Suprapubic skin (tissue), 4 donors: ENCODE measurements at regions not wholly inside any gene's neighbourhood (a gene's known extent, or its start where the extent isn't known, plus 50 kb on each side); places are given as distances from the start of the nearest gene placed in this dataset.

Source experiments
- DNase-seq, 2 donors: peaks; one replicate each; pipeline ENCODE4 v3.0.0-alpha.2; 2019; ENCODE audit warnings: low spot score in 2 of 2
- H3K27ac ChIP-seq: fragments of 200-600 bp; sonication (generic); one replicate; pipeline ENCODE4 v1.5.1; 2019
- H3K27me3 ChIP-seq: fragments of 200-600 bp; sonication (generic); one replicate; pipeline ENCODE4 v1.5.1; 2019
- H3K36me3 ChIP-seq: fragments of 200-600 bp; sonication (generic); one replicate; pipeline ENCODE4 v1.5.1; 2019
- H3K4me1 ChIP-seq: fragments of 200-600 bp; sonication (generic); one replicate; pipeline ENCODE4 v1.5.1; 2019
- H3K4me3 ChIP-seq: fragments of 200-600 bp; sonication (generic); one replicate; pipeline ENCODE4 v1.5.1; 2019; ENCODE audit warnings: mild to moderate bottlenecking
- H3K9me3 ChIP-seq: fragments of 200-600 bp; sonication (generic); one replicate; pipeline ENCODE4 v1.5.1; 2019
- EP300 ChIP-seq: sonication (generic); formaldehyde crosslinking; IDR thresholded peaks from one replicate; pipeline ENCODE4 v1.6.1; 2017; ENCODE audit warnings: antibody characterized with exemption
- POLR2A ChIP-seq, 2 donors: fragments of 450-650 bp; IDR thresholded peaks; one replicate each; pipeline ENCODE4 v1.6.1; 2017; ENCODE audit warnings: antibody characterized with exemption in 2 of 2, mild to moderate bottlenecking in 2 of 2, moderate library complexity in 2 of 2
- POLR2AphosphoS5 ChIP-seq, 3 donors: sonication (generic); formaldehyde crosslinking; IDR thresholded peaks; one replicate each; pipeline ENCODE4 v1.6.1; 2017; ENCODE audit warnings: antibody characterized with exemption in 3 of 3
- WGBS: methylation state at CpG from one replicate; pipeline ENCODE4 v1.1.5; 2018; 5-methylcytosine and 5-hydroxymethylcytosine counted together
- TF ChIP-seq, protein P1 (sequence below), 2 donors: fragments of 200-600 bp in 1 of 2; fragments of 450-650 bp in 1 of 2; sonication (generic) in 1 of 2; IDR thresholded peaks; one replicate each; pipeline ENCODE4 v1.5.1; 2016 to 2019; ENCODE audit warnings: antibody characterized with exemption in 2 of 2, mild to moderate bottlenecking in 1 of 2, moderate library complexity in 1 of 2

DNA sequence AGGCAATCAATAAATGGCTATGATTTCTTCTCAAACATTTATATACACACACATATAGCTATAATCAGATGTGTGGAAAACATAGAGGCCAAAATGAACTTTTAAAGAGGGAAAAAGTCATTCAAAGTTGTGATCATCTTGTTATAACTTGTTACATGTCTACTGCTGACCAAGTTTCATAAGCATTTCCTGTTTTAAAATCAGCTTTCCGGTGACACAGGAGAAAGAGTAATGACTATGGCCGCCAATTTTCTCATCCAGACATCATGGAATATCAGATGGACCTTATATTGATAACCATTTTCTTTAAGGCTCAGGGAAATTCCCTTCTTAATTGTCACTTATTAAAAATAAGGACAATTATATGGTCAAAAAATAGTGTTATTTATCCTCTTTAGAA lies 71.7 kb upstream of the AGTR1 start:
- DNase-seq = no peak
- 87% methylated on average over 2 of the region's 2 CpGs for WGBS

DNA sequence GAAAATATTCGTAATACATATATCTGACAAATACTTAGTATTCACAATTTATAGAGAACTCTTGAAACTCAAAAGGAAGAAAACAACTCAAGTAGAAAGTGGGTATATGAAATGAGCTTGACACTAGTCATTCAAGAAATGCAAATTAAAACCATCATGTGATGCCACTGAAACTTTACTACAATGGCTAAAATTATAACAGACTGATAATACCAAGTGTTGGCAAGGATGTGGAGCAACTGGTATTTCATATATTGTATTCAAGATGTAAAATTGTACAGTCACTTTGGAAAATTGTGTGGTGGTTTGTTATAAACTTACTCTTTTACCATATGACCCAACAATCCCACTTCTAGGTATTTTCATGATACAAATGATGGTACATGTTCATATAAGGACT lies 68.7 kb upstream of the AGTR1 start:
- Histone ChIP-seq H3K4me1 (no peaks in the 10 kb centered on the region), H3K27ac (no peak overlapping the region), H3K4me3 (no peak overlapping the region), H3K36me3 (no peaks in the 10 kb centered on the region), H3K9me3 (no peaks in the 10 kb centered on the region), H3K27me3 (no peaks in the 10 kb centered on the region)
- WGBS = 86% methylated on average over 1 of the region's 1 CpG
- TF ChIP-seq, protein P1, sequence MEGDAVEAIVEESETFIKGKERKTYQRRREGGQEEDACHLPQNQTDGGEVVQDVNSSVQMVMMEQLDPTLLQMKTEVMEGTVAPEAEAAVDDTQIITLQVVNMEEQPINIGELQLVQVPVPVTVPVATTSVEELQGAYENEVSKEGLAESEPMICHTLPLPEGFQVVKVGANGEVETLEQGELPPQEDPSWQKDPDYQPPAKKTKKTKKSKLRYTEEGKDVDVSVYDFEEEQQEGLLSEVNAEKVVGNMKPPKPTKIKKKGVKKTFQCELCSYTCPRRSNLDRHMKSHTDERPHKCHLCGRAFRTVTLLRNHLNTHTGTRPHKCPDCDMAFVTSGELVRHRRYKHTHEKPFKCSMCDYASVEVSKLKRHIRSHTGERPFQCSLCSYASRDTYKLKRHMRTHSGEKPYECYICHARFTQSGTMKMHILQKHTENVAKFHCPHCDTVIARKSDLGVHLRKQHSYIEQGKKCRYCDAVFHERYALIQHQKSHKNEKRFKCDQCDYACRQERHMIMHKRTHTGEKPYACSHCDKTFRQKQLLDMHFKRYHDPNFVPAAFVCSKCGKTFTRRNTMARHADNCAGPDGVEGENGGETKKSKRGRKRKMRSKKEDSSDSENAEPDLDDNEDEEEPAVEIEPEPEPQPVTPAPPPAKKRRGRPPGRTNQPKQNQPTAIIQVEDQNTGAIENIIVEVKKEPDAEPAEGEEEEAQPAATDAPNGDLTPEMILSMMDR (IDR thresholded peaks at IDR 0.05) = no peak
- no peak for TF ChIP-seq POLR2A (IDR thresholded peaks at IDR 0.05)
- no peak for TF ChIP-seq POLR2AphosphoS5 (IDR thresholded peaks at IDR 0.05)
- DNase-seq = no peak

More for the DNA sequence above, 71.7 kb upstream of the AGTR1 start:
- no peaks in the 10 kb centered on the region for H3K36me3 ChIP-seq
- H3K9me3 ChIP-seq = no peaks in the 10 kb centered on the region
- no peaks in the 10 kb centered on the region for H3K4me1 ChIP-seq
- no peak overlapping the region for H3K27ac ChIP-seq
- TF ChIP-seq EP300 (no peak), POLR2A (IDR thresholded peaks at IDR 0.05) (no peak), POLR2AphosphoS5 (IDR thresholded peaks at IDR 0.05) (no peak)
- TF ChIP-seq, protein P1 (IDR thresholded peaks at IDR 0.05) = no peak
- H3K27me3 ChIP-seq = no peaks in the 10 kb centered on the region
- no peak overlapping the region for H3K4me3 ChIP-seq

DNA sequence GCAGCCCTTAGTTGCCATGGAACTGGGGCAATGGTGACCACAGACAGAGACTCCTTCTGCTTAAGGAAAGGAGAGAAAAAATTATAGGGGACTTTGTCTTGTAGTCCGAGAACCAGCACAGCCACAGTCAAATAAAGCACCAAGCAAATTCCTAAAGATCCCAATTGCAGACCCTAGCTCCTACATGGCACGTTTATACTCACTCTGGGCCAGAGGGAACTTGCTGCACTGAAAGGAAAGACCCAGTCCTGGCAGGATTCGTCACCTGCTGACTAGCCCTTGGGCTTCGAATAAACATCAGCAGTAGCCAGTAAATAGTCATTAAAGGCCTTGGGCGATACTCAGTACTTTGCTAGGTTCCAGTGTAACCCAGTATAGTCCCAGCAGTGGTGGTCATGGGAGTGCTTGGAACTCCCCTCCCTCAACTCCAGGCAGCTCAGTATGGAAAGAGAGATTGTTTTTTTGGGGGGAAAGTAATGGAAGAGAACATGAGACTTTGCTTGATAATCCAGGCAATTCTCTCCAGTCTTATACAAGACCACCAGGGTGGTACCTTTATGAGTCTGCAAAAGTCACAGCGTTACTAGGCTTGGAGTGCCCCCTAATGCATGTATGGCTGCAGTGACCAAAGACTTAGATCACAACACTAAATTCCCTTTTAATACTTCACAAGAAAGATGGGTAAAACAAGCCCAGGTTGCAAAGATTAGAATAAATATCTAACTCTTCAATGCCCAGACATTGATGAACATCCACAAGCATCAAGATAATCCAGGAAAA lies 66.4 kb upstream of the AGTR1 start:
- WGBS = 66% methylated on average over 5 of the region's 6 CpGs
- DNase-seq = no peak
- Histone ChIP-seq H3K27ac (no peak overlapping the region), H3K4me1 (no peaks in the 10 kb centered on the region), H3K36me3 (no peaks in the 10 kb centered on the region), H3K4me3 (no peak overlapping the region), H3K9me3 (no peaks in the 10 kb centered on the region), H3K27me3 (no peaks in the 10 kb centered on the region)
- no peak for TF ChIP-seq EP300
- TF ChIP-seq POLR2A (IDR thresholded peaks at IDR 0.05) = no peak
- TF ChIP-seq, protein P1 (IDR thresholded peaks at IDR 0.05) = no peak
- no peak for TF ChIP-seq POLR2AphosphoS5 (IDR thresholded peaks at IDR 0.05)

DNA sequence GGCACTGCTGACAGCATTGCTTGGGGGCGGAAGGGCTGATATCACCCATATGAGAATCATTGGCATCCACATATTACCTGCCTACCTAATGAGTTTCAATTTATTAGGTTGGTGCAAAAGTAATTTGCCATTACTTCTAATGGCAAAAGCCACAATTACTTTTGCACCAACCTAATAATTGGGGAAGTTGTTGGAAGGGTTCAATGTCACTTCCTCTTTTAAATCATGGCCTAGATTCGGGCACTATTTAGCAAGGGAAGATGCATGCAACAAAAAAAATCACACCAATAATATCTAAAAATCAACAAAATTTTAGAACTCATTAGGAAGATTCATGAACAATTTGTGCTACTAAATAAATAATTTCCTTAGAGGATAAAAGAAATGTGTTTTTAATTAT lies 56.0 kb upstream of the AGTR1 start:
- no peaks in the 10 kb centered on the region for H3K4me1 ChIP-seq
- H3K27me3 ChIP-seq = no peaks in the 10 kb centered on the region
- TF ChIP-seq POLR2AphosphoS5 (IDR thresholded peaks at IDR 0.05) = no peak
- no peak for TF ChIP-seq POLR2A (IDR thresholded peaks at IDR 0.05)
- TF ChIP-seq, protein P1 (IDR thresholded peaks at IDR 0.05) = no peak
- no peak for TF ChIP-seq EP300
- WGBS = 80% methylated on average over 2 of the region's 2 CpGs
- no peak overlapping the region for H3K4me3 ChIP-seq
- DNase-seq = no peak
- H3K27ac ChIP-seq = no peak overlapping the region
- no peaks in the 10 kb centered on the region for H3K36me3 ChIP-seq
- no peaks in the 10 kb centered on the region for H3K9me3 ChIP-seq

DNA sequence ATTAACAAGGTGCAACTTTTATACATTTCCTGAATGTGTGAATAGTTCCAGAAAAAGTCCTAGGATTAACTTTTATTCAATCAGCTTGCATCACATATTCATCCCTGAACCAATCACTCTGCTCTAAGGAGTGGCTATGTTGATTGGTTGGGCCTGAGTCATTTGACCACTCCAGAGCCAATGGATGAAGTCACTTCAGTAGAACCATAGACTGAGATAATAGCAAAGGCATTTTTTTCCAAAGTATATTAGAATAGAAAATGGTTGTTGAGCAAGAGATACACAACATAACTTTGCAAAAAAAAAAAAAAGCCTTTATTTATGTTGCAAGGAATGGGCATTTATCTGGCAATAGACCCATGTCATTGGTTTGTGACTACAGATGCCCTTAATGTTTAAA lies 55.5 kb upstream of the AGTR1 start:
- H3K27ac ChIP-seq = no peak overlapping the region
- H3K4me3 ChIP-seq = no peak overlapping the region
- TF ChIP-seq POLR2AphosphoS5 (IDR thresholded peaks at IDR 0.05) = no peak
- no peak for TF ChIP-seq POLR2A (IDR thresholded peaks at IDR 0.05)
- TF ChIP-seq, protein P1 (IDR thresholded peaks at IDR 0.05) = no peak
- no peak for TF ChIP-seq EP300

More for the DNA sequence above, 55.5 kb upstream of the AGTR1 start:
- Histone ChIP-seq H3K36me3 (no peaks in the 10 kb centered on the region), H3K4me1 (no peaks in the 10 kb centered on the region), H3K9me3 (no peaks in the 10 kb centered on the region), H3K27me3 (no peaks in the 10 kb centered on the region)
- DNase-seq = no peak
